NOMO-1 treated with dmso at 0.1 percent for 144 hours (cell line): ENCODE measurements at regions not wholly inside any gene's neighbourhood (a gene's known extent, or its start where the extent isn't known, plus 50 kb on each side); places are given as distances from the start of the nearest gene placed in this dataset.
"Not testable (repeated sequence)": the region's sequence is repeated elsewhere in the genome, so short reads cannot be mapped to it uniquely, and the experiment has no call there.

Source experiments
- DNase-seq: peaks from one replicate; lab custom pipeline; 2025; ENCODE audit not compliant: unreplicated experiment; lab: John Stamatoyannopoulos, UW

GRCh38 chr5:38783011-38783561 lies 62.7 kb upstream of the OSMR start:
- DNase-seq = no peak

- DNase-seq = no peak
Observed at GRCh38 chr5:38789134-38789533, 56.7 kb upstream of the OSMR start.

GRCh38 chr5:38789777-38790176 lies 56.0 kb upstream of the OSMR start:
- DNase-seq = no peak

GRCh38 chr5:38790268-38790667 lies 55.5 kb upstream of the OSMR start:
- DNase-seq = no peak

GRCh38 chr5:38790891-38791290 lies 54.9 kb upstream of the OSMR start:
- no peak for DNase-seq

GRCh38 chr5:38793099-38793498 lies 52.7 kb upstream of the OSMR start:
- no peak for DNase-seq

- DNase-seq = not testable (repeated sequence)
Observed at GRCh38 chr5:38794037-38794436, 51.8 kb upstream of the OSMR start.

- no peak for DNase-seq
Observed at GRCh38 chr5:38794986-38795385, 50.8 kb upstream of the OSMR start.

GRCh38 chr5:38795986-38796741 lies 49.6 kb upstream of the OSMR start:
- DNase-seq = no peak
